GM18499 (cell line): ENCODE measurements at regions not wholly inside any gene's neighbourhood (a gene's known extent, or its start where the extent isn't known, plus 50 kb on each side); places are given as distances from the start of the nearest gene placed in this dataset.
"Not testable (repeated sequence)": the region's sequence is repeated elsewhere in the genome, so short reads cannot be mapped to it uniquely, and the experiment has no call there.

Source experiments
- ATAC-seq: cut with Tn5 transposase; IDR thresholded peaks from one replicate; pipeline ENCODE4 v1.9.1; 2021; ENCODE audit warnings: moderate number of reproducible peaks; ENCODE audit not compliant: insufficient read depth, unreplicated experiment

- no peak for ATAC-seq
Measured at GRCh38 chr21:36589352-36589971, 109.5 kb upstream of the SIM2 start.

DNA sequence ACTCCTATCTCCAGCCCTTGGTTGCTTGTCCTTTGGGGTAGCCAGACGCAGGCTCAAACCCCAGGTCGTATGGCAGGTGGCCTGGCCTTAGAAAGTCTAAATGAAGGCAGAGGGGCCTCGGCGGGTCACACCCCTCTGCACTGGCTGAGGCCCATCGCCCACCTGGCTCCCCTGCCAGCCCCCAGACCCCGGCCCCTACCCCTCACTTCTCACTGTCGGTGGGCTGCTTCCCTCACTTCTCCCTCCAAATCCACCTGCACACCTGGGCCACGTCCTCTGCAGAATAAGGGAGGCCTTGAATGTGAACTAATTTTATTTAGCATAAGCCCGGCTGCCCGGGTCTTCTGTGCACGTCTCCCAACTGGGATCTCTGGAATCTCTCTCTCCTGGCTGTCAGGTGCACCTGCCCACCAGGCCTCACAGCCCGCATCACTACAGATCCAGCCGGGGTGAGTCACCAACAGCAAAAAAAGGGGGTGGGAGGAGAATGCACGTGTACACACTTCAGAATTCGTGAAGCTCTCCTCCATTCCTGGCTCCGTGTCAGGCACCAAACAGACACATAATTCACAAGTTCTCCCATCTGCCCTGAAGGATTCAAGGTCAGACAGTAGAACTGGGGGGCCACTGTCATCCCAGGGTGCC is 107.5 kb upstream of the SIM2 start:
- ATAC-seq, result no peak

GRCh38 chr21:36596174-36596573 is 102.7 kb upstream of the SIM2 start:
- ATAC-seq, result no peak

DNA sequence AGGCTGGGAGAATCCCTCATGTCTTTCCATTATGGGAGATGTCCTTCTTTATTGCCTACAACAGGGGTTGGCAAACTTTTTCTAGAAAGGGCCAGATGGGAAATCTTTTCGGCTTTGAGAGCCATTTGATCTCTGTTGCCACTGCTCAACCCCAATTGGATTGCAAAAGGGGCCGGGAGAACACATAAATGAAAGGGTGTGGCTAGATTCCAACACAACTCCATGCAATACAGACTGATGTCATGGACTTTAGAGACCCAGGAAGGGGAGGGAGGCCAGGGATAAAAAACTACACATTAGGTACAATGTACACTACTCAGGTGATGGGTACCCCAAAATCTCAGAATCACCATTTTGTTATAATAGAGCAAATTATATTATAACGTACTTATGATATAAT is 97.6 kb upstream of the SIM2 start:
- no peak for ATAC-seq

- no peak for ATAC-seq
Measured at GRCh38 chr21:36602735-36603134, 96.2 kb upstream of the SIM2 start.

DNA sequence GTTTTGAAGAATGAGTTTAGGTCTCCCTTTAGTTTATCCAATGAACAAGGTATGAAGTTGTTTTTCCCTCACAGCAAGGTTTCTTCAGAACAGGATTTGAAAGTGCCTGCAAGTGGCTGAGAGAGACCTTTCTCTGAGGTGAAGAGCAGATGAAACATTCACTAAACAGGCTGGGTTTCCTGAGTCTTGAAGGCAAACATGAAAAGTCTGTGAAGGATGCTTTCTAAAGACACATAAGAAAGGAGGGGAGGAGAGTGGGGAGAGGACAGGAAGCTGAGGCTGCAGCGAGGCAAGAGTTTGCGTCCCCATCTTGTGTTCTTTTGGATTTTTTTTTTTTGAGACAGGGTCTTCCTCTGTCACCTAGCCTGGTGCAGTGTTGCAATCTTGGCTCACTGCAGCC is 95.7 kb upstream of the SIM2 start:
- no peak for ATAC-seq

GRCh38 chr21:36605426-36605825 is 93.5 kb upstream of the SIM2 start:
- no peak for ATAC-seq

DNA sequence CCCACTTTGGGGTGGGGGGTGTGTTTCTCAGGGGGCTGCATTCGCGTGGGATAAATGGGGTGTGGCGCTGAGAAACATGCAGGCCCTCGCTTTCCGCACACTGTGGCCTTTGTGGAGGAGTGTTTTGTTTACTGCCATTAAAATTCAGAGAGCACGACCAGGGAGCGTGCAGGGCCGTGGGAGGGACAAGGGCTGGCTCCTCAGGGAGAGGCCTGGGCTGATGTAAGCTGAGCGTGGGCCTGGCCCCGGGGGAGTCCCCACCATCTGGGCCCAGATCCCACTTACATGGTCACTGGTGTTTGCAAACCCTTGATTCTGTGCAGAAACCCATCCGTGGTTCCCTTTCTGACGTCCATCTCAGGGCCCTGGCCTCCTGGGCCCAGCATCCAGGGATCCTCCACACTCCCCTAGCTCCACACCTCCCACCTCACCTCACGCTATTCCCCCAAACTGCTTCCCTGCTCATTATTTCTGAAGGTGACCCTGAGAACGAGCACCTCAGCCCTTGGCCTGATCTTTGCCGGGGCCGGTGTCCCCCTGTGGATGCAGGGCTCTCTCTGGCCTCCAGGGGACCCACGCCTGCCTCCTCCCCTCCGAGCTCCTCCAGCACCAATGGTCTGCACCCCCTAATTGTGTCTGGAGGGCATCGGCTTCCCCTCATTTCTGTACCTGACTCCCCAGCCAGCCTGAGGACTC is 92.5 kb upstream of the SIM2 start:
- ATAC-seq, result no peak

DNA sequence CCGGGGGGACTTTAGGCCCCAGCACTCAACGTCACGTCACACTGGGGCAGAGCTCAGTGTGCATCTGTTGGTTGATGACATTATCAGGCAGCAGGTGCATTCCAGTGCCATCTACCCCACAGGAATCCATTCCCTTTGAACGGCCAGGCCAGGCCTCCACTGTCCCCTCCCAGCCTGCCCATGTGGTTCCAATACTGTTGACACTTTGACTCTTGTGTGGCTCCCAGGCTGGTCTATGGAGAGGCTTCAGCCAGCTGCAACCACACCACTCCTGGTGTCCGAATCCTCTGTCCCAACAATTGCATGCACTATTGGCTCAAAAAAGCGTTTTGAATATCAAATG is 92.0 kb upstream of the SIM2 start:
- ATAC-seq, result no peak

- no peak for ATAC-seq
Measured at GRCh38 chr21:36608041-36608896, 90.6 kb upstream of the SIM2 start.

DNA sequence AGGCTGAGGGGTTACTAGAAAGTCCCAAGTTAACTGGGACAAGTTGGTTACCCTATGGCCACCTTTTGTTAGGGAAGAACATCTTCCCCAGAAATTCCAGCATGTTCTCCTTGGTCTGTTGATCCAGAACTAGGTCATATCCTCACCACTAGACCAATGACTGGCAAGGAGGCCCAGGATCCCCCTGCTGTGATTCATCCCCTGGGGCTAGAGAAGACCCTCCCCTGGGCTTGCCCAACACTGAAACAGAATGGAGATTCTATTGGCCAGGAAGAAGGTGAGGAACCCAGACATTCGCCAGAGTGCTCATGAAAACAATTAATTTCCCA is 90.1 kb upstream of the SIM2 start:
- no peak for ATAC-seq

- ATAC-seq, result no peak
Measured at GRCh38 chr21:36609654-36610053, 89.3 kb upstream of the SIM2 start.

DNA sequence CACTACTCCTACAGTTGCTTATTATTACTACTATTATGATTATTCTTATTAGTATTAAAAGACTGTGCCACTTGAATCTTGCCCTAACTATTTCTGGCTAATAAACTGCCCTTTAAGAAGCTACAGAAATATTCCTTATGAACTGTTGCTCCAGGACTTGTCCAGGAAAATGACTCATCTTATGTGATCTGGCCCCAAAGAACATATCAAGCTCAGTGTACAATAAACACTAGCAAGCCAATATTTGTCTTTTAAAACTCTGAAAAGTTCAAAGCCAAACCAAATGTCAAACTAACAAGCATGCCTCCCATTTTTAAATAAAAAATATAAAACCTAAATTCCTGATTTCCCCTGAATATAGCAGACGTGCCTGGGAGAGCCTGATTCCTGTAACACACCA is 88.7 kb upstream of the SIM2 start:
- ATAC-seq, result no peak

DNA sequence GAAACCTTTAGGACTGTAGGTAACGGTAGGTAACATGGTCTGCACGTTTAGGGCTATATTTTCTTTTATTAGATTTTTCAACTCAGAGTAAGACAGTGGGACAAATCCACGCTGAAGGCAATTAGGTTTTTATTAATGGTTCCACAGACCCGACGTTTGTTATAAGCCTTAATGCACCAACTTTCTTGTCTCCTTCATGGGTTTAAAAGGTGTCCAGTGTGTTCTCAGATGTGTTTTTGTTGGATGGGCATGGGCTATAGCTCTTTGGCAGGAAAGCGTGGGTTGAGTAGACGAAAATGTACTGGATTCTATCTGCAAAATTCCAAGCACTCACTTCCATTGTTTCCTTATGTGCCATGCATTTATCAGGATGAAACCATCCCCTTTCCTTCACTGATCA is 88.0 kb upstream of the SIM2 start:
- ATAC-seq, result no peak

DNA sequence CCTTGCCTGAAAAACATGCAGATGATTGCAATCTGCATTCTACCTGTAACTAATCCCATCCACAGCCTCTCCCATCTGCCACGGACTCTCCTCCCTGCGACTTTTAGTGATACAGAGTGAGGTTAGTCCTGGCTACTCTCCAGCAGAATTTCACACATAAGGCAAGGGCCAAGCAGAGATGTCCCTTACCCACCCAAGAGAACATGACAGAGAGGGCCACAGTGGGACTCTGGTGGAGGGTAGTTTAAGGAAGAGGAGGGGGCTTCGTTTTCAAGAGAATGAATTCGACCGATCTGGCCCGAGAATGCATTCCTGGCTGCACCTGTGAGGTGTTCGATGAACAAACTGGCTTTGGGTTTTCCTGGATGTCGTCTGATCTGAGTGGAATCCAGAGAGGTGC is 87.5 kb upstream of the SIM2 start:
- ATAC-seq, result no peak

DNA sequence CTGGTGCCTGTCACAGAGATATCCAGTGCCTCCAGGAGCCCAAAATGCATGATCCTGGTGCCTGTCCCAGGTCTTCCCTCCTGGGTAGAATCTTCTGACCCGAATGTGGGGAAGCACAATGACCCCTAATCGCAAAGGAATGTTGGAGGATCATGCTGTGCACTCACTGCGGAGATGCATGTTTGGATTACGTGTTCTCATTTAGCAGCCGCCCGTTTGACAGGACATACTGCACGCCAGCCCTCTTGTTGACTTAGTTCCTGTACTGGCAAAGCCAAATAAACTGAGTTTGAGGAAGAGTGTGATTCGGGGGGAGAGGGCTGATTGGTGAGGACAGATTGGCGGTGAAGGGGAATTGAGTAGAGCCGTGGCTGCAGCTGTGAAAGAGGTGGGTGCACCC is 85.9 kb upstream of the SIM2 start:
- no peak for ATAC-seq

- no peak for ATAC-seq
Measured at GRCh38 chr21:36613554-36613953, 85.4 kb upstream of the SIM2 start.

DNA sequence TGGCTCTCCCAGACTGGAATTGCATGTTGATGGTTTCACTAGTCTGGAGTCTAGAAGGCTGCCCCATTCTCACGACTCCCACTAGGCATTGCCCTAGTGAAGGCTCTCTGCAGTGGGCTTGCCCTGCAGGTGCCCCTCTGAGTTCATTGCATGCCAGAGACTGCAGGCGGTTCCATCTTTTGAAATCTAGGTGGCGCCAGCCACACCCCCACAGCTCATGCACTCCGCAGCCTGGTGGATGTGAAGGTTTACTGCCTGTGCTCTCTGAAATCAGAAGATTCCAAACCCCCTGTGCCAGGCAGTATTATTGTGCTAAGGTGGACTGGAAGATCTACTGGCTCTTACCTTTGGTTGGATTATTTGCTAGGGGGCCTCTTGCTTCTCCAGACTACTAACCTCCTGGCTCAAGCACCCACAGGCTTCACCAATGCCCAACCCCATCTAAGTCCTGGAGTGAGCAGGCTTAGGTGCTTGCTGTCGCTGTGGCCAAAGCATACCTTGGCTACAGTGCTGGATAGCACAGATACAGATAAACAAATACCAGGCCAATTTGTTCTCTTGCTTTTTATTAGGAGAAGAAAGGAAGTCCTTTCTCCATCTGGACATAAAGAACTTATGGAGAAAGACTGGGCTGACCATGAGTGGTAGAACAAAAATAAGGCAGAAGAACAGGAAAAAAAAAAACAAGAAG is 83.5 kb upstream of the SIM2 start:
- no peak for ATAC-seq

GRCh38 chr21:36616773-36617172 is 82.1 kb upstream of the SIM2 start:
- not testable (repeated sequence) for ATAC-seq

- not testable (repeated sequence) for ATAC-seq
Measured at GRCh38 chr21:36621794-36622193, 77.1 kb upstream of the SIM2 start.

- ATAC-seq, result no peak
Measured at GRCh38 chr21:36624105-36624504, 74.8 kb upstream of the SIM2 start.
